ENCODE measurements at regions not wholly inside any gene's neighbourhood (a gene's known extent, or its start where the extent isn't known, plus 50 kb on each side); places are given as distances from the start of the nearest gene placed in this dataset.

GRCh38 chr9:121568343-121569265, 69.0 kb upstream of the GGTA1 start:
- TF ChIP-seq CTCF (IDR thresholded peaks at IDR 0.05) (no peak), POLR2A (IDR thresholded peaks at IDR 0.05) (no peak)

Measured in right lobe of liver (tissue), 4 donors.